GM12878 (cell line): ENCODE measurements at regions not wholly inside any gene's neighbourhood (a gene's known extent, or its start where the extent isn't known, plus 50 kb on each side); places are given as distances from the start of the nearest gene placed in this dataset.

Experiments
- ATAC-seq: fragments of 200-7000 bp; cut with Tn5 transposase; 3 replicates; pipeline ENCODE4 v1.9.1; 2020; ENCODE audit warnings: mild to moderate bottlenecking, moderate library complexity
- BruUV-seq: library from RNA; stranded (reverse); fragments of 400-500 nt; replicated peaks from 2 replicates; lab custom pipeline; 2021; lab: Mats Ljungman, UMichigan
- CTCF ChIA-PET: fragments of 300-600 bp; sonication (Branson Sonifier 250); formaldehyde crosslinking; extraction: SDS; loops from one replicate; lab custom pipeline; 2021; ENCODE audit warnings: inconsistent platforms; lab: Yijun Ruan, JAX
- POLR2A ChIA-PET: fragments of 350-600 bp; formaldehyde crosslinking; extraction: SDS; loops from one replicate; lab custom pipeline; 2021; ENCODE audit warnings: inconsistent platforms; lab: Charles Lee
- RAD21 ChIA-PET: fragments of 300-600 bp; sonication (Branson Sonifier 250); formaldehyde crosslinking; loops from one replicate; lab custom pipeline; 2023; ENCODE audit warnings: antibody characterized with exemption; ENCODE audit not compliant: unreplicated experiment; lab: Charles Lee
- SMC1A ChIA-PET: fragments of 300-600 bp; sonication (Branson Sonifier 250); formaldehyde crosslinking; loops from one replicate; lab custom pipeline; 2023; ENCODE audit not compliant: unreplicated experiment, uncharacterized antibody; lab: Charles Lee
- DNase-seq: peaks from one replicate; pipeline ENCODE4 v3.0.0-alpha.2; 2011; ENCODE audit warnings: low read depth, low spot score
- FAIRE-seq: peaks from 3 replicates; lab custom pipeline; 2011; peaks lifted over from hg19 to GRCh38; lab: Jason Lieb, UNC
- H2AFZ ChIP-seq: 2 replicates; pipeline ENCODE4 v1.6.0; 2011; ENCODE audit warnings: low read depth, low read length, control low read depth; ENCODE audit not compliant: control insufficient read depth
- H3K27ac ChIP-seq: 2 replicates; pipeline ENCODE4 v1.5.1; 2011; ENCODE audit warnings: control low read depth; ENCODE audit not compliant: control insufficient read depth, insufficient read depth
- H3K27me3 ChIP-seq, 2 experiments: replicated peaks in 1 of 2; 2 replicates each; pipeline versions ENCODE4 v1.6.0 to v1.6.1; 2011; ENCODE audit warnings: low read length in 1 of 2; ENCODE audit not compliant: control insufficient read depth in 2 of 2, insufficient read depth in 2 of 2
- H3K36me3 ChIP-seq, 2 experiments: 2 replicates each; pipeline ENCODE4 v1.5.1; 2011; ENCODE audit warnings: low read length in 1 of 2; ENCODE audit not compliant: control insufficient read depth in 2 of 2, insufficient read depth in 2 of 2
- H3K4me1 ChIP-seq: 2 replicates; pipeline ENCODE4 v1.6.1; 2011; ENCODE audit warnings: mild to moderate bottlenecking, low read length, moderate library complexity, mixed read lengths; ENCODE audit not compliant: control insufficient read depth, insufficient read depth
- H3K4me2 ChIP-seq: 2 replicates; pipeline ENCODE4 v1.6.0; 2011; ENCODE audit warnings: control low read depth; ENCODE audit not compliant: control insufficient read depth, insufficient read depth
- H3K4me3 ChIP-seq: fragments of 200-600 bp; sonication (generic); 2 replicates; pipeline ENCODE4 v1.5.1; 2016
- H3K79me2 ChIP-seq: 2 replicates; pipeline ENCODE4 v1.6.0; 2011; ENCODE audit warnings: low read length; ENCODE audit not compliant: control insufficient read depth, insufficient read depth
- H3K9ac ChIP-seq: 2 replicates; pipeline ENCODE4 v1.8.0; 2011; ENCODE audit warnings: low read length, control low read depth, mixed read lengths; ENCODE audit not compliant: control insufficient read depth, insufficient read depth
- H3K9me3 ChIP-seq: replicated peaks from 3 replicates; pipeline ENCODE4 v1.5.1; 2011; ENCODE audit warnings: mild to moderate bottlenecking, low read length; ENCODE audit not compliant: control insufficient read depth, insufficient read depth
- H4K20me1 ChIP-seq: 2 replicates; pipeline ENCODE4 v1.6.0; 2011; ENCODE audit not compliant: control insufficient read depth, insufficient read depth
- ATF3 ChIP-seq: IDR thresholded peaks from 2 replicates; pipeline ENCODE4 v1.6.1; 2011; ENCODE audit warnings: low read depth, mild to moderate bottlenecking, low read length, moderate library complexity, borderline replicate concordance; ENCODE audit errors: extremely low read depth
- BACH1 ChIP-seq: fragments of 450-650 bp; IDR thresholded peaks from 2 replicates; pipeline ENCODE4 v1.6.1; 2017; ENCODE audit warnings: mild to moderate bottlenecking, borderline replicate concordance
- BCL11A ChIP-seq: IDR thresholded peaks from 2 replicates; pipeline ENCODE4 v1.6.1; 2011; ENCODE audit warnings: low read depth, low read length
- BRCA1 ChIP-seq: IDR thresholded peaks from 2 replicates; pipeline ENCODE4 v1.6.1; 2011; ENCODE audit warnings: low read depth, low read length, improper control_type of control experiment
- CEBPB ChIP-seq, 2 experiments: fragments of 150-350 bp in 1 of 2; IDR thresholded peaks; 2 replicates each; pipeline ENCODE4 v1.6.1; 2012 to 2014; ENCODE audit warnings: low read depth in 2 of 2, low read length in 2 of 2, borderline replicate concordance in 1 of 2, inconsistent platforms in 1 of 2
- CREB1 ChIP-seq: IDR thresholded peaks from 2 replicates; pipeline ENCODE4 v1.6.1; 2012; ENCODE audit warnings: low read depth, mild to moderate bottlenecking, inconsistent platforms
- CTCF ChIP-seq, 3 experiments: IDR thresholded peaks in 2 of 3; conservative IDR thresholded peaks in 1 of 3; 2 replicates each; pipeline ENCODE4 v1.5.1; 2011; ENCODE audit warnings: low read depth in 3 of 3, low read length in 3 of 3, mild to moderate bottlenecking in 3 of 3, control low read depth in 2 of 3, moderate library complexity in 2 of 3, inconsistent platforms in 1 of 3, mixed read lengths in 1 of 3; ENCODE audit not compliant: control insufficient read depth in 2 of 3, insufficient read depth in 1 of 3; ENCODE audit errors: extremely low read depth in 1 of 3
- HDAC2 ChIP-seq: fragments of 200-600 bp; sonication (generic); IDR thresholded peaks from 2 replicates; pipeline ENCODE4 v1.6.1; 2017
- MEF2B ChIP-seq: fragments of 450-650 bp; IDR thresholded peaks from 2 replicates; pipeline ENCODE4 v1.6.1; 2018; ENCODE audit warnings: mild to moderate bottlenecking, moderate library complexity; ENCODE audit not compliant: partially characterized antibody, poor library complexity, severe bottlenecking
- NFYB ChIP-seq: IDR thresholded peaks from 2 replicates; pipeline ENCODE4 v1.6.1; 2011; ENCODE audit warnings: low read depth, mild to moderate bottlenecking, low read length, improper control_type of control experiment, moderate library complexity; ENCODE audit not compliant: insufficient read depth
- NKRF ChIP-seq: fragments of 450-650 bp; conservative IDR thresholded peaks from 2 replicates; pipeline ENCODE4 v1.6.1; 2017; ENCODE audit warnings: mild to moderate bottlenecking, moderate library complexity
- NRF1 ChIP-seq: conservative IDR thresholded peaks from 2 replicates; pipeline ENCODE4 v1.6.1; 2011; ENCODE audit warnings: mild to moderate bottlenecking, low read depth, low read length, improper control_type of control experiment
- PML ChIP-seq: IDR thresholded peaks from 2 replicates; pipeline ENCODE4 v1.6.1; 2012; ENCODE audit warnings: low read length, inconsistent platforms
- RELA ChIP-seq: fragments of 450-650 bp; IDR thresholded peaks from 2 replicates; pipeline ENCODE4 v1.8.0; 2014; ENCODE audit warnings: borderline replicate concordance; ENCODE audit not compliant: partially characterized antibody
- SIN3A ChIP-seq: IDR thresholded peaks from 2 replicates; pipeline ENCODE4 v1.6.1; 2012; ENCODE audit warnings: low read depth, low read length, improper control_type of control experiment
- SMAD5 ChIP-seq: IDR thresholded peaks from 2 replicates; pipeline ENCODE4 v1.6.1; 2016; ENCODE audit warnings: antibody characterized with exemption, low read depth
- SMARCA5 ChIP-seq: fragments of 450-650 bp; IDR thresholded peaks from 2 replicates; pipeline ENCODE4 v1.6.1; 2017; ENCODE audit warnings: mild to moderate bottlenecking
- TARDBP ChIP-seq: IDR thresholded peaks from 2 replicates; pipeline ENCODE4 v1.6.1; 2016; ENCODE audit warnings: borderline replicate concordance
- TCF12 ChIP-seq: IDR thresholded peaks from 2 replicates; pipeline ENCODE4 v1.6.1; 2011; ENCODE audit warnings: low read depth, mild to moderate bottlenecking, low read length
- TCF3 ChIP-seq: IDR thresholded peaks from 2 replicates; pipeline ENCODE4 v1.6.1; 2012; ENCODE audit warnings: low read depth, mild to moderate bottlenecking, low read length, borderline replicate concordance; ENCODE audit not compliant: insufficient read depth
- WGBS: methylation state at CpG from one replicate; pipeline ENCODE4 v1.1.6; 2016; ENCODE audit warnings: low lambda C conversion rate; ENCODE audit not compliant: insufficient replicate concordance, insufficient coverage; ENCODE audit errors: missing lambda C conversion rate; 5-methylcytosine and 5-hydroxymethylcytosine counted together
- in situ Hi-C: fragments of 300-500 bp; cut with MboI; formaldehyde crosslinking; loops from 9 replicates; pipeline ENCODE4 v1.14.3; 2018; ENCODE audit warnings: mixed read lengths
- intact Hi-C: fragments of 100-400 bp; cut with micrococcal nuclease; formaldehyde crosslinking; loops from one replicate; pipeline ENCODE4 v1.14.2; 2022; ENCODE audit not compliant: unreplicated experiment

GRCh38 chr16:9016824-9017223 is 53.1 kb upstream of the USP7 start:
- TF ChIP-seq NKRF (no peak), BCL11A (no peak), TCF12 (no peak), BRCA1 (no peak), TARDBP (no peak), CREB1 (no peak), CTCF (IDR thresholded peaks at IDR 0.05 in 2 of 3, conservative IDR thresholded peaks at IDR 0.05 in 1 of 3; ENCODE audit: control insufficient read depth in 2 of 3, extremely low read depth in 1 of 3, insufficient read depth in 1 of 3, low read depth in 3 of 3, low read length in 3 of 3) (no peak), CEBPB (IDR thresholded peaks at IDR 0.05; ENCODE audit: borderline replicate concordance in 1 of 2, low read depth in 2 of 2, low read length in 2 of 2) (no peak), RELA (no peak), TCF3 (no peak), SMARCA5 (no peak), NFYB (no peak), BACH1 (no peak), SIN3A (no peak), PML (no peak), NRF1 (no peak), SMAD5 (no peak), MEF2B (no peak), ATF3 (no peak), HDAC2 (no peak)
- 16% methylated on average over 3 of the region's 3 CpGs for WGBS
- ChIA-PET CTCF (interaction anchor here (4.1 kb wide), 1 partner anchor 8 kb away, joined by 18 read pairs; no protein-coding TSS in a partner anchor), POLR2A (no interaction called here), SMC1A (no interaction called here), RAD21 (no interaction called here)
- Histone ChIP-seq H3K9ac (no peak overlapping the region), H3K79me2 (no peaks in the 10 kb centered on the region), H3K36me3 (no peaks in the 10 kb centered on the region), H3K9me3 (peaks cover 7% of the 10 kb centered on the region), H3K27ac (no peak overlapping the region), H4K20me1 (no peaks in the 10 kb centered on the region), H3K27me3 (no peaks in the 10 kb centered on the region), H2AFZ (no peak overlapping the region), H3K4me1 (no peaks in the 10 kb centered on the region), H3K4me2 (no peak overlapping the region), H3K4me3 (no peak overlapping the region)
- FAIRE-seq (no peak), DNase-seq (no peak), ATAC-seq (no peak)
- in situ Hi-C loops (no loop called here), intact Hi-C loops (no loop called here)
- no TSS peak for BruUV-seq
